ENCODE measurements at regions not wholly inside any gene's neighbourhood (a gene's known extent, or its start where the extent isn't known, plus 50 kb on each side); places are given as distances from the start of the nearest gene placed in this dataset.

DNA sequence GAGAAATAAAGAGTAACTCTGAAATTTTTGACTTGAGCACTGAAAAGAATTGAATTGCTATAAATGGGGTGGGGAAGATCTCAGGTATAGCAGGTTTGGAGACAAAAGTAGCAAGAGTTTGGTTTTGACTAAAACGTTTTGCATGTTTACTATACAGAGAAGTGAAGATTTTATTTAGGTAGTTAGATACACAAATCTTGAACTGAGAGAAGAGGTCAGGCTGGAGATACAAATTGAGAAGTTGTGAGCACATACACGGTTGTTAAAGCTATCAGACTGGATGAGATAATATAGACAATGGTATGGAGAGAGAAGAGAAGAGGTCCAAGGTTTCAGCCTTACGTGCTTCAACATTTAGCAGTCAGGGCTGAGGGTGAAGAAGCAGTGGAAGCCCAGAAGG is 420.9 kb downstream of the FOXO1 start:
- TF ChIP-seq ZNF274 (IDR thresholded peaks at IDR 0.05; ENCODE audit: low read length), result no peak
- no peak for TF ChIP-seq ZNF274 (tag by site-specific recombination; IDR thresholded peaks at IDR 0.05; ENCODE audit: borderline replicate concordance)
- TF ChIP-seq ZNF544 (tag by site-specific recombination; IDR thresholded peaks at IDR 0.05), result no peak
- TF ChIP-seq, protein P1, sequence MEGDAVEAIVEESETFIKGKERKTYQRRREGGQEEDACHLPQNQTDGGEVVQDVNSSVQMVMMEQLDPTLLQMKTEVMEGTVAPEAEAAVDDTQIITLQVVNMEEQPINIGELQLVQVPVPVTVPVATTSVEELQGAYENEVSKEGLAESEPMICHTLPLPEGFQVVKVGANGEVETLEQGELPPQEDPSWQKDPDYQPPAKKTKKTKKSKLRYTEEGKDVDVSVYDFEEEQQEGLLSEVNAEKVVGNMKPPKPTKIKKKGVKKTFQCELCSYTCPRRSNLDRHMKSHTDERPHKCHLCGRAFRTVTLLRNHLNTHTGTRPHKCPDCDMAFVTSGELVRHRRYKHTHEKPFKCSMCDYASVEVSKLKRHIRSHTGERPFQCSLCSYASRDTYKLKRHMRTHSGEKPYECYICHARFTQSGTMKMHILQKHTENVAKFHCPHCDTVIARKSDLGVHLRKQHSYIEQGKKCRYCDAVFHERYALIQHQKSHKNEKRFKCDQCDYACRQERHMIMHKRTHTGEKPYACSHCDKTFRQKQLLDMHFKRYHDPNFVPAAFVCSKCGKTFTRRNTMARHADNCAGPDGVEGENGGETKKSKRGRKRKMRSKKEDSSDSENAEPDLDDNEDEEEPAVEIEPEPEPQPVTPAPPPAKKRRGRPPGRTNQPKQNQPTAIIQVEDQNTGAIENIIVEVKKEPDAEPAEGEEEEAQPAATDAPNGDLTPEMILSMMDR (tag by site-specific recombination; IDR thresholded peaks at IDR 0.05), result no peak
- TF ChIP-seq, protein P2, sequence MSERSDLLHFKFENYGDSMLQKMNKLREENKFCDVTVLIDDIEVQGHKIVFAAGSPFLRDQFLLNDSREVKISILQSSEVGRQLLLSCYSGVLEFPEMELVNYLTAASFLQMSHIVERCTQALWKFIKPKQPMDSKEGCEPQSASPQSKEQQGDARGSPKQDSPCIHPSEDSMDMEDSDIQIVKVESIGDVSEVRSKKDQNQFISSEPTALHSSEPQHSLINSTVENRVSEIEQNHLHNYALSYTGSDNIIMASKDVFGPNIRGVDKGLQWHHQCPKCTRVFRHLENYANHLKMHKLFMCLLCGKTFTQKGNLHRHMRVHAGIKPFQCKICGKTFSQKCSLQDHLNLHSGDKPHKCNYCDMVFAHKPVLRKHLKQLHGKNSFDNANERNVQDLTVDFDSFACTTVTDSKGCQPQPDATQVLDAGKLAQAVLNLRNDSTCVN (tag by site-specific recombination; optimal IDR thresholded peaks at IDR 0.05), result no peak
- TF ChIP-seq YY1 (tag by site-specific recombination; IDR thresholded peaks at IDR 0.05), result no peak
- TF ChIP-seq ZNF621 (tag by site-specific recombination; IDR thresholded peaks at IDR 0.05), result no peak
- TF ChIP-seq GLIS2 (tag by site-specific recombination; IDR thresholded peaks at IDR 0.05), result no peak
- TF ChIP-seq OVOL3 (tag by site-specific recombination; IDR thresholded peaks at IDR 0.05), result no peak
- TF ChIP-seq, protein P3, sequence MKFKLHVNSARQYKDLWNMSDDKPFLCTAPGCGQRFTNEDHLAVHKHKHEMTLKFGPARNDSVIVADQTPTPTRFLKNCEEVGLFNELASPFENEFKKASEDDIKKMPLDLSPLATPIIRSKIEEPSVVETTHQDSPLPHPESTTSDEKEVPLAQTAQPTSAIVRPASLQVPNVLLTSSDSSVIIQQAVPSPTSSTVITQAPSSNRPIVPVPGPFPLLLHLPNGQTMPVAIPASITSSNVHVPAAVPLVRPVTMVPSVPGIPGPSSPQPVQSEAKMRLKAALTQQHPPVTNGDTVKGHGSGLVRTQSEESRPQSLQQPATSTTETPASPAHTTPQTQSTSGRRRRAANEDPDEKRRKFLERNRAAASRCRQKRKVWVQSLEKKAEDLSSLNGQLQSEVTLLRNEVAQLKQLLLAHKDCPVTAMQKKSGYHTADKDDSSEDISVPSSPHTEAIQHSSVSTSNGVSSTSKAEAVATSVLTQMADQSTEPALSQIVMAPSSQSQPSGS (tag by site-specific recombination; IDR thresholded peaks at IDR 0.05; ENCODE audit: low read depth), result no peak
- TF ChIP-seq ZNF37A (tag by site-specific recombination; IDR thresholded peaks at IDR 0.05), result no peak
- no peak for TF ChIP-seq SP2 (tag by site-specific recombination; IDR thresholded peaks at IDR 0.05)
